Loucy (cell line): ENCODE measurements at regions not wholly inside any gene's neighbourhood (a gene's known extent, or its start where the extent isn't known, plus 50 kb on each side); places are given as distances from the start of the nearest gene placed in this dataset.

Experiments
- H2AFZ ChIP-seq: fragments of 200-600 bp; sonication (generic); 2 replicates; pipeline ENCODE4 v1.6.0; 2016; ENCODE audit warnings: antibody characterized with exemption, mild to moderate bottlenecking, low read length, moderate library complexity
- H3F3A ChIP-seq: fragments of 200-600 bp; 2 replicates; pipeline ENCODE4 v1.6.0; 2016; ENCODE audit warnings: antibody characterized with exemption, low read depth, mild to moderate bottlenecking
- H3K27me3 ChIP-seq: fragments of 200-600 bp; sonication (generic); 2 replicates; pipeline ENCODE4 v1.6.1; 2014; ENCODE audit warnings: low read length, mild to moderate bottlenecking; ENCODE audit not compliant: insufficient read depth, poor library complexity, severe bottlenecking
- H3K36me3 ChIP-seq: fragments of 200-600 bp; sonication (generic); 2 replicates; pipeline ENCODE4 v1.6.1; 2016; ENCODE audit warnings: low read length; ENCODE audit not compliant: insufficient read depth
- H3K4me1 ChIP-seq: fragments of 200-600 bp; sonication (generic); 2 replicates; pipeline ENCODE4 v1.5.1; 2014; ENCODE audit warnings: low read length, mild to moderate bottlenecking; ENCODE audit not compliant: insufficient read depth, poor library complexity, severe bottlenecking
- H3K4me2 ChIP-seq: fragments of 200-600 bp; sonication (generic); 2 replicates; pipeline ENCODE4 v1.6.0; 2014; ENCODE audit warnings: antibody characterized with exemption, low read length, low read depth, mild to moderate bottlenecking; ENCODE audit not compliant: poor library complexity, severe bottlenecking
- H3K4me3 ChIP-seq: fragments of 200-600 bp; sonication (generic); 2 replicates; pipeline ENCODE4 v1.5.1; 2014; ENCODE audit warnings: low read length, mild to moderate bottlenecking, mixed read lengths; ENCODE audit not compliant: poor library complexity, severe bottlenecking
- H3K79me2 ChIP-seq: fragments of 200-600 bp; sonication (generic); 2 replicates; pipeline ENCODE4 v1.6.1; 2014; ENCODE audit warnings: low read length; ENCODE audit not compliant: insufficient read depth
- H3K9ac ChIP-seq: fragments of 200-600 bp; sonication (generic); 2 replicates; pipeline ENCODE4 v1.6.0; 2014; ENCODE audit warnings: mild to moderate bottlenecking, low read depth, low read length, moderate library complexity; ENCODE audit not compliant: poor library complexity, severe bottlenecking
- H3K9me2 ChIP-seq: fragments of 200-600 bp; sonication (generic); replicated peaks from 2 replicates; pipeline ENCODE4 v1.6.1; 2016; ENCODE audit warnings: low read depth, low read length, mixed read lengths
- H3K9me3 ChIP-seq: fragments of 200-600 bp; sonication (generic); 2 replicates; pipeline ENCODE4 v1.6.1; 2014; ENCODE audit warnings: mild to moderate bottlenecking, antibody characterized with exemption, low read length, low read depth; ENCODE audit not compliant: insufficient read depth
- H4K20me1 ChIP-seq: fragments of 200-600 bp; sonication (generic); 2 replicates; pipeline ENCODE4 v1.6.0; 2014; ENCODE audit warnings: antibody characterized with exemption, low read length, mild to moderate bottlenecking; ENCODE audit not compliant: insufficient read depth, poor library complexity, severe bottlenecking
- EZH2phosphoT487 ChIP-seq: fragments of 200-600 bp; IDR thresholded peaks from 2 replicates; pipeline ENCODE4 v1.6.1; 2018; ENCODE audit warnings: antibody characterized with exemption, mild to moderate bottlenecking, moderate library complexity, borderline replicate concordance
- TF ChIP-seq, protein P1 (sequence below): fragments of 200-600 bp; sonication (generic); conservative IDR thresholded peaks from 2 replicates; pipeline ENCODE4 v1.5.1; 2014; ENCODE audit warnings: mild to moderate bottlenecking, antibody characterized with exemption, low read length

DNA sequence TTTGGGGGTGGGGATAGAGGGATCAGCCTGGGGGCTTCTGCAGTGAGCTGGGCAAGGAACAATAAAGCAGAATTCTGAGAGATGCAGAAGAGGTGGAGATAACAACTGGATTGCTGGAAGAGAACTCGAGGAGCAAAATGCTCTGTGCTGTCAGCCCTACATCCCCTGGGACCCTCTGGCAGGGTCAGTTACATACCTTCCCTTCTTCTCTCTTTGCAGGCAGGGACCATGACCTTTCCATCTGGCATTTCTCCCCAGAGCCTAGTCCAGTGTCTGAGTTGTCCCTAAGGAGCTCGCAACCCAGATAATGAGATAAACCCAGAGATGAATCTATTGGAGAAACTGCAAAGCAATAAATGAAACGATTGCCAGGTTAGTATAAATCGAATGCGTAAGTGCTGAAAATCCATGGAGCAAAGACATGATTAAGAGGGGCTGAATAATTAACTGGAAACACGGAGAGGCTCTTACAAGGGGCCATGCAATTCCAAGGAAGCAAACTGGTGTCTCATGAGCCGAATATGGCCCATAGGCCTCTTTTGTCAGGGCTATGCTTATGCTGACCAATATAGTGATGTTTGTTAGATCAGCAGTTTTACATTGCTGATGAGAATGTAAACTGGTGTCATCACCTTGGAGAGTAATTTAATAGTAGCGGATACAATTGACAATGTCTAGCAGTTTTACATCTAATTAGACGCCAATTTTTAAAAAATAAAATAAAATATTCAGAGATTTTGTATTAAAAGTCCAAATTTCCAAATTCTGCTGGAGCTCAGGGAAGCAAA, 129.4 kb upstream of the IRX5 start:
- Histone ChIP-seq H3F3A (no peaks in the 10 kb centered on the region), H3K9me2 (no peaks in the 10 kb centered on the region), H3K27me3 (no peaks in the 10 kb centered on the region), H2AFZ (no peak overlapping the region), H3K4me3 (no peak overlapping the region), H3K4me1 (no peaks in the 10 kb centered on the region), H3K36me3 (no peaks in the 10 kb centered on the region), H3K4me2 (no peak overlapping the region), H3K79me2 (no peaks in the 10 kb centered on the region), H4K20me1 (no peaks in the 10 kb centered on the region), H3K9me3 (no peaks in the 10 kb centered on the region), H3K9ac (no peak overlapping the region)
- TF ChIP-seq, protein P1, sequence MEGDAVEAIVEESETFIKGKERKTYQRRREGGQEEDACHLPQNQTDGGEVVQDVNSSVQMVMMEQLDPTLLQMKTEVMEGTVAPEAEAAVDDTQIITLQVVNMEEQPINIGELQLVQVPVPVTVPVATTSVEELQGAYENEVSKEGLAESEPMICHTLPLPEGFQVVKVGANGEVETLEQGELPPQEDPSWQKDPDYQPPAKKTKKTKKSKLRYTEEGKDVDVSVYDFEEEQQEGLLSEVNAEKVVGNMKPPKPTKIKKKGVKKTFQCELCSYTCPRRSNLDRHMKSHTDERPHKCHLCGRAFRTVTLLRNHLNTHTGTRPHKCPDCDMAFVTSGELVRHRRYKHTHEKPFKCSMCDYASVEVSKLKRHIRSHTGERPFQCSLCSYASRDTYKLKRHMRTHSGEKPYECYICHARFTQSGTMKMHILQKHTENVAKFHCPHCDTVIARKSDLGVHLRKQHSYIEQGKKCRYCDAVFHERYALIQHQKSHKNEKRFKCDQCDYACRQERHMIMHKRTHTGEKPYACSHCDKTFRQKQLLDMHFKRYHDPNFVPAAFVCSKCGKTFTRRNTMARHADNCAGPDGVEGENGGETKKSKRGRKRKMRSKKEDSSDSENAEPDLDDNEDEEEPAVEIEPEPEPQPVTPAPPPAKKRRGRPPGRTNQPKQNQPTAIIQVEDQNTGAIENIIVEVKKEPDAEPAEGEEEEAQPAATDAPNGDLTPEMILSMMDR = no peak
- no peak for TF ChIP-seq EZH2phosphoT487

DNA sequence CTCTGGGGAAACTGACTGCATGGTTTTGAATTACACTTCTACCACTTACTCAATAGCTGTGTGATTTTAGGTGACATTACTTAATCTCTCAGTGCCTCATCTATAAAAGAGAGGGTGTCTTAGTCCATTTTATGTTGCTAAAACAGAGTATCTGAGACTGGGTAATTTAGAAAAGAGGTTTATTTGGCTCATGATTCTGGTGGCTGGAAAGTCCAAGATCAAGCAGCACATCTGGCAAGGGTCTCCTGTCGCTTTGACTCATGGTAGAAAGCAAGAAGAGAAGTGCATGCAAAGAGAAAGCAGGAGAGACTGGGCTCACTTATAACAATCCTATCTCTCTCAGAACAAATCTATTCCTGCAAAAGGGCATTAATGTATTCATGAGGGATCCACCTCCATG, 132.4 kb upstream of the IRX5 start:
- H3K4me2 ChIP-seq = no peak overlapping the region
- no peaks in the 10 kb centered on the region for H3F3A ChIP-seq
- no peak overlapping the region for H3K9ac ChIP-seq
- H3K79me2 ChIP-seq = no peaks in the 10 kb centered on the region
- H3K9me3 ChIP-seq = no peaks in the 10 kb centered on the region
- TF ChIP-seq, protein P1 = no peak
- TF ChIP-seq EZH2phosphoT487 = no peak
- no peak overlapping the region for H2AFZ ChIP-seq
- H3K27me3 ChIP-seq = no peaks in the 10 kb centered on the region
- no peaks in the 10 kb centered on the region for H4K20me1 ChIP-seq
- H3K9me2 ChIP-seq = no peaks in the 10 kb centered on the region
- no peak overlapping the region for H3K4me3 ChIP-seq
- H3K36me3 ChIP-seq = no peaks in the 10 kb centered on the region
- no peaks in the 10 kb centered on the region for H3K4me1 ChIP-seq

DNA sequence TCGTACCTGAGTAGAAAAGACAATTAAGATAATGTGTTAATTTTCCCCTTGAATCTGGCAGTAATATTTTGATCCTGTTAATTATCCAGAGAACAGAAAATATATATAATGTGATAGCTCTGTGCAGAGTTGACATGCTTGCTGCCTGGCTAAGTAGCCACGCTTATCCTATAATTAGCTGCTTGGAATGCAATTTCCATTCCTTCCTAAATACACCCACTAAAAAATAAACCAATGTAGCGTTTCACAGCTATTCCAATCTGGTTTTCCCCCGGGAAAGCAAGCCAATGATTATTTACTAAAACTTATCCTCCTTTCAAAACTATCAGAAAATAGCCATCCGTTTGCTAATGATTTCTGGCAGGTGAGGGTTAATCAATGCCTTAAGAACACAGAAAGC, 134.5 kb upstream of the IRX5 start:
- H3K9me2 ChIP-seq = no peaks in the 10 kb centered on the region
- H3K27me3 ChIP-seq = no peaks in the 10 kb centered on the region
- H2AFZ ChIP-seq = no peak overlapping the region
- TF ChIP-seq EZH2phosphoT487 = no peak
- TF ChIP-seq, protein P1 = no peak
- H3K4me2 ChIP-seq = no peak overlapping the region
- H4K20me1 ChIP-seq = no peaks in the 10 kb centered on the region
- H3F3A ChIP-seq = no peaks in the 10 kb centered on the region
- H3K79me2 ChIP-seq = no peaks in the 10 kb centered on the region
- H3K36me3 ChIP-seq = no peaks in the 10 kb centered on the region
- H3K9ac ChIP-seq = no peak overlapping the region
- H3K4me1 ChIP-seq = no peaks in the 10 kb centered on the region
- H3K9me3 ChIP-seq = no peaks in the 10 kb centered on the region
- no peak overlapping the region for H3K4me3 ChIP-seq
